ENCODE measurements at regions not wholly inside any gene's neighbourhood (a gene's known extent, or its start where the extent isn't known, plus 50 kb on each side); places are given as distances from the start of the nearest gene placed in this dataset.

GRCh38 chr16:25605381-25605780 is 86.4 kb upstream of the HS3ST4 start:
- no peak overlapping the region for H2BK15ac ChIP-seq (ENCODE audit: low read depth, low read length)

More at GRCh38 chr16:25605381-25605780, 86.4 kb upstream of the HS3ST4 start:
- H3K14ac ChIP-seq (replicated peaks; ENCODE audit: low read depth, low read length), result no peak overlapping the region
- no peak overlapping the region for H3K56ac ChIP-seq (ENCODE audit: extremely low read depth, insufficient read depth, low read length)
- H3K4me1 ChIP-seq (ENCODE audit: control insufficient read depth, insufficient read depth, low read length), result no peaks in the 10 kb centered on the region
- no peak overlapping the region for H3K4me2 ChIP-seq (ENCODE audit: low read depth, low read length)
- H3K36me3 ChIP-seq (ENCODE audit: control insufficient read depth, insufficient read depth, low read length), result no peaks in the 10 kb centered on the region
- no CpG with 5 or more reads among the region's 2 CpGs for WGBS, 2 experiments (ENCODE audit: extremely low coverage in 2 of 2, insufficient read length in 1 of 2)
- TF ChIP-seq NFE2L2 (IDR thresholded peaks at IDR 0.05; ENCODE audit: low read depth, low read length), result no peak
- TF ChIP-seq BHLHE40 (IDR thresholded peaks at IDR 0.05; ENCODE audit: low read depth, low read length), result no peak
- TF ChIP-seq CTCF (conservative IDR thresholded peaks at IDR 0.05; ENCODE audit: low read depth, low read length), result no peak
- no peak for TF ChIP-seq MXI1 (IDR thresholded peaks at IDR 0.05; ENCODE audit: borderline replicate concordance, low read depth, low read length)
- no peak for TF ChIP-seq CEBPB (IDR thresholded peaks at IDR 0.05; ENCODE audit: low read depth, low read length)
- TF ChIP-seq MAFK (IDR thresholded peaks at IDR 0.05; ENCODE audit: low read depth, low read length), result no peak
- no peak for TF ChIP-seq RFX5 (IDR thresholded peaks at IDR 0.05; ENCODE audit: low read depth, low read length)
- no peak for TF ChIP-seq RAD21 (IDR thresholded peaks at IDR 0.05; ENCODE audit: low read length)
- TF ChIP-seq ELK1 (IDR thresholded peaks at IDR 0.05; ENCODE audit: borderline replicate concordance, low read depth, low read length), result no peak
- no peak for TF ChIP-seq FOS (IDR thresholded peaks at IDR 0.05; ENCODE audit: low read depth, low read length)
- no peak for TF ChIP-seq USF2 (IDR thresholded peaks at IDR 0.05; ENCODE audit: low read depth, low read length)
- TF ChIP-seq MAZ (IDR thresholded peaks at IDR 0.05; ENCODE audit: borderline replicate concordance, low read depth, low read length), result no peak
- TF ChIP-seq POLR2A (IDR thresholded peaks at IDR 0.05; ENCODE audit: low read depth, low read length), result no peak
- no peak for TF ChIP-seq RCOR1 (IDR thresholded peaks at IDR 0.05; ENCODE audit: insufficient replicate concordance, low read length)
- TF ChIP-seq SMC3 (IDR thresholded peaks at IDR 0.05; ENCODE audit: low read depth, low read length), result no peak
- TF ChIP-seq CHD1 (IDR thresholded peaks at IDR 0.05; ENCODE audit: low read depth, low read length), result no peak
- no peak overlapping the region for H3K9ac ChIP-seq (ENCODE audit: low read depth, low read length)
- dilution Hi-C loops (cut with HindIII; ENCODE audit: low sequenced_read_pairs, unreplicated experiment), result no loop called here
- intact Hi-C loops (cut with micrococcal nuclease), result no loop called here
- H3K79me1 ChIP-seq (ENCODE audit: low read depth in 1 of 2, low read length in 2 of 2), result no peaks in the 10 kb centered on the region
- no peak overlapping the region for H2AK5ac ChIP-seq (ENCODE audit: low read depth, low read length)
- H4K5ac ChIP-seq (ENCODE audit: low read depth, low read length), result no peak overlapping the region
- POLR2A ChIA-PET (ENCODE audit: unreplicated experiment), result no interaction called here
- H2AFZ ChIP-seq (replicated peaks; ENCODE audit: low read length, poor library complexity), result no peak overlapping the region
- ATAC-seq (ENCODE audit: low read depth) (no peak), DNase-seq (no peak)
- no peak overlapping the region for H4K8ac ChIP-seq (ENCODE audit: low read depth in 2 of 2, low read length in 2 of 2)
- H3K18ac ChIP-seq (ENCODE audit: low read depth, low read length), result no peak overlapping the region
- in situ Hi-C loops (cut with MboI; ENCODE audit: low sequenced_read_pairs), result no loop called here
- no peak overlapping the region for H2BK5ac ChIP-seq (ENCODE audit: low read depth, low read length, poor library complexity, severe bottlenecking)
- H3K9me1 ChIP-seq (ENCODE audit: insufficient read depth, low read length), result no peaks in the 10 kb centered on the region
- no peaks in the 10 kb centered on the region for H4K20me1 ChIP-seq (ENCODE audit: insufficient read depth, low read length)
- CTCF ChIA-PET, result no interaction called here
- H3K4ac ChIP-seq (ENCODE audit: low read depth, low read length), result no peak overlapping the region
- no peak overlapping the region for H3K23ac ChIP-seq (ENCODE audit: low read depth, low read length)
- no peak overlapping the region for H2BK120ac ChIP-seq (ENCODE audit: low read depth, low read length)
- H2AK9ac ChIP-seq (replicated peaks; ENCODE audit: low read depth, low read length, poor library complexity), result no peak overlapping the region
- BruUV-seq (replicated peaks), result no TSS peak
- no peak overlapping the region for H2BK20ac ChIP-seq (ENCODE audit: low read depth, low read length)
- H3K27ac ChIP-seq (ENCODE audit: insufficient read depth, low read length), result no peak overlapping the region
- no peak overlapping the region for H3K4me3 ChIP-seq (ENCODE audit: insufficient read depth, low read depth, low read length)
- H3K9me3 ChIP-seq (ENCODE audit: control insufficient read depth, insufficient read depth, low read length), result 0 out of 2 replicates have a peak, but pooled peaks cover 2% of the 10 kb centered on the region
- H4K91ac ChIP-seq (ENCODE audit: insufficient read depth, low read depth, low read length), result no peak overlapping the region
- no peaks in the 10 kb centered on the region for H3K27me3 ChIP-seq (ENCODE audit: control insufficient read depth, insufficient read depth, low read length)
